PFSK-1 (cell line): ENCODE measurements at regions not wholly inside any gene's neighbourhood (a gene's known extent, or its start where the extent isn't known, plus 50 kb on each side); places are given as distances from the start of the nearest gene placed in this dataset.

ENCODE experiments used
- POLR2AphosphoS5 ChIP-seq: IDR thresholded peaks from 2 replicates; pipeline ENCODE4 v1.6.1; 2012; ENCODE audit warnings: low read depth, mild to moderate bottlenecking, control low read depth, low read length, moderate library complexity
- REST ChIP-seq, 2 experiments: IDR thresholded peaks; 2 replicates each; pipeline versions ENCODE4 v1.6.1 to v1.8.0; 2011 to 2012; ENCODE audit warnings: low read depth in 2 of 2, low read length in 2 of 2, control low read depth in 1 of 2, inconsistent platforms in 1 of 2, mild to moderate bottlenecking in 1 of 2, moderate library complexity in 1 of 2; ENCODE audit not compliant: insufficient read depth in 1 of 2
- SIN3A ChIP-seq: IDR thresholded peaks from 2 replicates; pipeline ENCODE4 v1.6.1; 2012; ENCODE audit warnings: mild to moderate bottlenecking, low read length, moderate library complexity, borderline replicate concordance; ENCODE audit not compliant: insufficient read depth
- TAF1 ChIP-seq: IDR thresholded peaks from 2 replicates; pipeline ENCODE4 v1.6.1; 2012; ENCODE audit warnings: low read length, control low read depth, borderline replicate concordance; ENCODE audit not compliant: insufficient read depth

- TF ChIP-seq REST (IDR thresholded peaks at IDR 0.05; ENCODE audit: insufficient read depth in 1 of 2, low read depth in 2 of 2, low read length in 2 of 2) = no peak
- TF ChIP-seq POLR2AphosphoS5 = no peak
- TF ChIP-seq TAF1 = no peak
- TF ChIP-seq SIN3A = no peak
These were observed 1196.7 kb downstream of the EFNB2 start for GRCh38 chr13:105338773-105339172.
